ENCODE measurements at regions not wholly inside any gene's neighbourhood (a gene's known extent, or its start where the extent isn't known, plus 50 kb on each side); places are given as distances from the start of the nearest gene placed in this dataset.

DNA sequence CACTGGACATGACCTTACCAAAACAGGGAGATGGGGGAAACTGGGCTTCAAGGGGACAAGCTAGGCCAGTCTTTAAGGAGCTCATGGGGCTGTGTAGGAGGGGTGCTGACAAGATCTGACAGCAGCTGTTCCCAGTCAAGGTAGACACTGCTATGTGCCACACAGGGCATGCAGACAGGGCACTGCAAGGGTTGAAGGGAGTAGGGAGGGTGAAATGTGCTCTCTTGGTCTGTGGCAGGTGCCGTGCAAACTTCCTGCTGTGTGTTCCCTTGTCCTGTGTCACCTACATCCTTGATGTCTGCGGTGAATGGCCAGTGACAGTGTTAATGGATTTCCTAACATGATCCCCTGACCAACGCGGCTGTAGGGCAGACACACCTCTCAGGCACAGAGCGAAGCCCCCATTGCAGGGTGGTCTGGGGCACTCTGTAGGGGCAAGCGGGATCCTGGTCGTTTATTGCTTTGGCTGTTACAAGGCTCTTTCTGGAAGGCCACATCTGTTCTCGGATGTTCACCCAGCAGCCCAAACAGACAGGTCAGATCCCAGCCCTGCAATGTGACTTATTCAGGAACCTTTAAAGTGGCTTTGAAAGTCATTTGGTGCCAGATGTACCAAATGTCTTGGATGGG lies 199.5 kb upstream of the ZNF536 start:
- no peak for DNase-seq

DNA sequence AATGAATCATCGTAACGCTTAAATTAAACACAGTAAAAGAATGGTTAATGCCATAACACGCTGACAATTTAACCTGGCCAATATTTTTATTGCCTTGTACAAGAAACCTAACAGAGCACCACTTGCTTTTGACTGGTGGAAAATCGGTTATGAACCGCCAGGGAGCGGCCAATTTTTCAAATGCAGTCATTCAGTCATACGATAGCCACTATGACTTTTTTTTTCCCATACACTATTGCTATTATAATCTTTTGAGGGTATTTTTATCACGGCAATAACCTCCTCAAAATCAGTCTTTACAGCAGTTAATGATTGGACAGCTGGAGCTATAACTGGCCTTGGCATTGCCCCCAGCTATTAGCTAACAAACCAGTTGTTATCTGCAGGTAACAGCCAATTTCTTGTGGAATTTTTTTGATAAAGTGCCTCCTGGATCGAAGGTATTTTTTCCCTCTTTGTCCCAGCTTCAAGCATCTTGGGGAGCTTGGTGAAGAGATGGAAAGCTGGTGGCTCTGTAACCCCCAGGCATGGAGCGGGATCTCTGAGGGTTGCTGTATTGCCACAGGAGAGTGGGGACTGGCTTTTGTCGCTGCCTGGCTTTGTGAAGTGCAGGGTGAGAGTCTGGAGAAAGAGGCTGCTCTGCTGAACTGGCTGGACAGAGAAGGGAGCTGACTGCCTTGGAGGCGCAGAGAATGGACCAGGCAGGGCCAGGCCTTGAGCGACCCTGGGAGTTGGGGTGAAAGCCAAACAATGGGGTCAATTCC lies 198.4 kb upstream of the ZNF536 start:
- no peak for DNase-seq

DNA sequence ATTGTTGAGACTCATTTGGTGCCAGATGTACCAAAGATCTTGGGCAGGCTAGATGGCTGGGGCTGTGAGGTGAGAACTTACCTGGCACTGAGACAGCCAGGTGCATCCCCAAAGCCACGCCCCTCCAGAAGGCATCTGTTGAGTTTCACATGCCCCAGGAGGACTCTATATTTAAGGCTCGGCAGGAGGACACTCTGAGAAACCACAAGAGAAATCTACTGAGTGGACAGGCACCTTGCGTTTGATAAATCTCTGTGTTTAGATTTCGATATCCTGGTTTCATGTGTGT lies 197.9 kb upstream of the ZNF536 start:
- no peak for DNase-seq

DNA sequence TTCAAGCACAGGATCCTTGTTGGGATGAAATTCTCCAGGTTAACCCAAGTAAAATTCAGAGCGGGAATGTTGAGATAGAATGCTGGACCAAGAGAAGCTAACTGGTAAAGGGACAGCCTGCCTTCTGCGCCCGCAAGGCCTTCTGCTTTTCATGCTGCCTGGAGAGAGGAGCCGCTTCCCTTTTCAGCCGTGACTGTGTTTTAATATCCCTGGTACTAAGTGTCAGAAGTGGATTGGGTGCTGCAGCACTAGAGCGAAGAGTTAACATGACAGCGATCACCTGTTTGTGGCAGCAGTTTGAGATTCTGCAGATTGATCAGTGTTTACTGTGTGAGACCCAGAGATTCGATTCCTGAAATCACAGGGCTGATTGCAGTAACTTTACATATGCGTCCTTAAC lies 197.4 kb upstream of the ZNF536 start:
- DNase-seq = no peak

DNA sequence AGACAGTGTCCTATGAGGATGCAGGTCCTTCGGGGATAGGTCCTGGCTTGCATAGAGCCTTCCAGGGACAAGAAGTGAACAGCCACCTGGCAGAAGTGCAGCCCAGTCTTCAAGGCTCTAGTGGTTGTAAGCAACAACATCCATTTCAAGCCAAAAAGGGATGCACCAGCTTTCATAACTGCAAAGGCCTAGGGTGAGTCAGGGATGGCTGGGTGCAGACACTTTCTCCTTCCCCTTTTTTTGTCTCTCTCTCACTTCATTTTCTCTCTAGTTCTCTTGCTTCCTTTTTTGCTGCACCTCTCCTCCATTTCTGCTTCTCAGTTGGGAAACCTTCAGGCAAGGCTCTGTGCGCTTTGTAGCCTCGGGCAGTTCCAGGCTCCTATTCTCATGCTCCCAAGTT lies 196.2 kb upstream of the ZNF536 start:
- DNase-seq = no peak

DNA sequence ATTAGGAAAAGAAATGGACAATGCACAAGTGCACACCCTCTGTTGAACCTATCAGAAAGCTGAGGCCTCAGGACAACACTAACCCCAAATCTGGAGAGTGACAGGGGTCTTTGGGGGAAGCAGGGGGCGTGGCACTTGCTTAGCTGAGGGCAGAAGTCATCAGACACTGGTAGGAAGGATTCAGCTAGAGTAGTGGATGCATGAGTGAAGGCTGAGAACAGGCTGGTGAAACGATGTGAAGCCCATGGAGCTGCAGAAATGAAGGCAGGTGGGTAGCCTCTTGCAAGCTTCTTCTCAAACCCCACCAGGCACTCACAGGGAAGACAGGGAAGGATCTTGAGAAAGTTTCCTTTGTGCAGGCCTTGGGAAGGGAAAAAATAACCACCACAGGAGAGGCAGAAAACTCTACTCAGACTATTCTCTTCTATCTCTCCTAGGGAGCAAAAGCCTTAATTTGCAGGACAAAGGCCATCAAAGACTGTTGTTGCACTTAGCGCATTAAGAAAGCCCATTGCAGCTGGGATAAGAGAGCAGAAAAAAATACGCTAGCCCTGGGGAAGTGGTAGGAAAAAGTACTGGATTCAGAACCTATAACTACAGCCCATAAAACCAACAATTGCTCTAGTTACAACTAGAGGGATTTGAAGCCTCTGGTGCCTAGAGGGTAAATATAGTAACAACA lies 193.3 kb upstream of the ZNF536 start:
- DNase-seq = no peak

DNA sequence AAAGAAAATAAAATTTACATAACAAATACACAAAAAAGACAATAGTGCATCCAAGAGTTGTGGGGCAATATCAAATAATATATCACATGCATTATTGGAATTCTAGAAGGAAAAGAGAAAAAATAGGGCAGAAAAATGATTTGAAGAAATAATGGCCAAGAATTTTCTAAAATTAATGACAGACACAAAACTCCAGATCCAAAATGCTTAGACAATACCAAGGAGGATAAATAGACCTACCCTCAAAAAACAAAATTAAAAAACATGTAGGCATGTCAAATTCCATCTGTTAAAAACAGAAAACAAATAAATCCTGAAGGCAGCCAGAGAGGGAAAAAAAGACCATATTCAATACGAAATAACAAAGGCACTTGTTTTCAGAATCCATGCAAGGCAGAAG lies 191.5 kb upstream of the ZNF536 start:
- DNase-seq = no peak

DNA sequence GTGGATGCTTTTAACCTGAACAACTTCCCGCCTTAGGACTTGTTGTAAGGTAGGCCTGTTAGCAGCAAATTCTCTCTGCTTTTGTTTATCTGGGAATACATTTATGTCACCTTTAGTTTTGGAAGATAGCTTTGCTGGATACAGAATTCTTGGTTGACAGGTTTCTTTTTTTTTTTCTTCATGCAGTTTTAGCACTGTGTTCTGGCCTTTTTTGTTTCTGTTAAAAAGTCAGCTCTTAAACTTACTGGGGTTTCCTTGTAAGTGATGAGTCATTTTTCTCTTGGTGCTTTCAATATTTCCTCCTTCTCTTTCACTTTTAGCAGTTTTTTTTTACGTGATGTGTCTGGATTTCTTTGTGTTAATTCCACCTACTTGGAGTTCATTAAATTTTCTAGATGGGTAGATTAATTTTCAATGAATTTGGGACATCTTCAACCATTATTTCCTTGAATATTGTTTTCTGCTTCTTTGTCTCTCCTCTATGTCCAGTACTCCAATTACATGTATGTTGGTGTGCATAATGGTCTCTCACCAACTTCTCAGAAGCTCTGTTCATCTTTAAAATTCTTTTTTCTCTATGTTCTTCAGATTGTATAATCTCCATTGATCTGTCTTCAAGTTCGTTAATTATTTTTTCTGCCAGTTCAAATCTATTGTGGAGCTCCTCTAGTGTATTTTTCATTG lies 188.2 kb upstream of the ZNF536 start:
- no peak for DNase-seq

DNA sequence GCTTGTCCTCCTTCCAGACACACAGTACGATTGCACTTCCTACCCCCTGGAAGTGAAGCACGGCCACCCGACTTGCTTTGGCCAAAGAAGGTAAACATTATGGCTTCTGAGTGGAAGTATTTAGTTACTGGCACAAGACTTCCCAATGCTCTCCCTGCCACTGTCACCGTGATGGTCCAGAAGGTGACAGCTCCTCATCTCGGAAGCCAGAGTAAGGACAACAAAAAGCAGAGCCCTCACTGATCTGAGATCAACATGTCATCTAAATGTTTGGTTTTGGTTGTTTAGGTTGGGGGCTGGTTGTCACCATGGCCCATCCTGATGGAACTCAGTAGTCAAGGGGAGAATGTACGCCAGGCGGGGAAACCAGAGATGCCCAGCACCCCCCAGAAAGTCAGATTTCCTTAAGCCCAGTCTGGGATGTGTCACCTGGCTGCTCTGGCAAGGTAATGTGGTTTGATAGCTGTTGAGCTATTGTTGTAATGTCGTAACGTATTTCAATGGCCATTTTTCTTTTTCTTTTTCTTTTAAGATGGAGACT lies 170.1 kb upstream of the ZNF536 start:
- no peak for DNase-seq

DNA sequence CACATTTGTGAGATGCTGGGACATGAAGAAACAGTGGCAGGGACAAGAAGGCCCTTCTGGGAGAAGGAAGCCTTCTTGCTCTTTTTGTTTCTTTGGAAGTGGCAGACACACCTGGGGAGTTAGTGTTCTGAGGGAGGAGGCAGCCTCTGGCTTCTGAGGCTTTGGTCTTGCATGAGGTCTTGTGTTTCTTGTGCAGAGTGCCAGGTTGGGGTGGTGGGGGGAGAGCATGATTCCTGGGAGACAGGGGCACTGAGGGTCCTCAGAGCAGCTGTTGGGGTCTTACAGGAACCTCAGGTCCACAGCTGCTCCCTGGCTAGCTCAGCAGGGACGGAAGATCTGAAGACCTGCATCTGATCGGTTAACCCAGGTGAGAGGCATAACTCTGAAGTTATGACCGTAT lies 167.5 kb upstream of the ZNF536 start:
- no peak for DNase-seq

DNA sequence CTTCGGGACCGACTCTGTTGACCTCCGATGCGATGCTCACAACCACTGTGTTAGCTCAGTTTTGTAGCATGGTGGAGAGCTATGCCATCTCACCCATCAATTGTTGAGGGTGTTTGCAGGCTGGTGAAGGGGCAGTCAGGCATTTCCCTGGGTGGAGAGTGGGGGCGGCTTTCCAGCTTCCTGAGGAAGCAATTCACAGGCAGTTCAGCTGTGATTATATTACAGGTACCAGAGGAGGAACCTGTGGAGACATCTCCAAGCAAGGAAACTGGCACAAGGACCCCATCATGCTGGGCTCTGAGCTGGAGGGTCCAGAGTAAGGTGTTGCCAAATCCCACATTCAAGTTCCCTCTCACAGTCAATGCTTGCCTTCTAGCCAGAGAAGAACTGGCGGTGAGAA lies 166.0 kb upstream of the ZNF536 start:
- no peak for DNase-seq

DNA sequence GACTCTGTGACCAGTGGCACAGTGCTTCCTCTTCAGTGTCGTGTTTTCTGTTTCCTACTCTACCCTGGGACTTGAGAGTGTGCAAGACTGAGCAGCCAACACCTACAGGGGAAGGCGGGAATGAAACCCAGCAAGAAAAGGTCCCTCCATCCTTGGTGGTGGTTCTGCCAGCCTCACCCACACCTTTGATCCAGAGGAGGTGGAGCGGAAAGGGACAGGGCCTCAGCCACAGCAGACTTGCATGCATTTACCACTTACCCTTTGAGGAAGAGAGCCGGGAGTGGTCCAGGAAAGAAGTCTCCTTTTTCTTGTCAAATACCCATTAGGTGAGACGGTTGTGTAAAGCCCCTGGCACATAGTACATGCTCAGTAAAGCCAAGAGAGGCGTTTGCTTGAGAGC lies 164.8 kb upstream of the ZNF536 start:
- no peak for DNase-seq

DNA sequence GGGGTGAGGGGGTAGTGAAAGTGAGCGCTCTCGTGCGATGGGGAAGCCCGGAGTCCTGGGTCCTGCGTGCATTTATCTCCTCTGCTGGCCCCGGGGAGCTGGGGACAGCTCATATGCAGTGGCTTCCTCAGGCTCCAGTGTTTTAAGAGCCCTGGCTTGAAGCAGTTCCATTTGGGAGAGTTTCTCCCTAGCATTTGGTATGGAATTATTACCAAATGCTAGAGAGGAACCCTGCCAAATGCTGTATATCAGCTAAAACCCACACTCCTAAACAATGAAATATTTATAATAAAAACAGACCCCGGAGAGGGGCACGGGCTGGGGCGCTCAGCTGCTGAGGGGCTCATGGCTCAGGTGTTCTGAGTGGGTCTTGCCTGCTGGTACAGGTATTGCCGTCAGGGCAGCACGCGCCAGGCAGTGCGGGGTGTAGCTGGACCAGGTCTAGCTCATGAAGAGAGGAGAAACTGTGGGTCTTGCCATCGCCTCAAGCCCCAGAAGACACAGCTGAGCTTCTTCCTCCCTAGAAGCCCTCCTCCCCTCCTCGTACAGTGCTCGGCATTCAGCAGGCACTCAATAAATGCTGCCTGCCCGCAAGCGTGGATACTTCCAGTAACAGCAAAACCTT lies 163.6 kb upstream of the ZNF536 start:
- DNase-seq = no peak

DNA sequence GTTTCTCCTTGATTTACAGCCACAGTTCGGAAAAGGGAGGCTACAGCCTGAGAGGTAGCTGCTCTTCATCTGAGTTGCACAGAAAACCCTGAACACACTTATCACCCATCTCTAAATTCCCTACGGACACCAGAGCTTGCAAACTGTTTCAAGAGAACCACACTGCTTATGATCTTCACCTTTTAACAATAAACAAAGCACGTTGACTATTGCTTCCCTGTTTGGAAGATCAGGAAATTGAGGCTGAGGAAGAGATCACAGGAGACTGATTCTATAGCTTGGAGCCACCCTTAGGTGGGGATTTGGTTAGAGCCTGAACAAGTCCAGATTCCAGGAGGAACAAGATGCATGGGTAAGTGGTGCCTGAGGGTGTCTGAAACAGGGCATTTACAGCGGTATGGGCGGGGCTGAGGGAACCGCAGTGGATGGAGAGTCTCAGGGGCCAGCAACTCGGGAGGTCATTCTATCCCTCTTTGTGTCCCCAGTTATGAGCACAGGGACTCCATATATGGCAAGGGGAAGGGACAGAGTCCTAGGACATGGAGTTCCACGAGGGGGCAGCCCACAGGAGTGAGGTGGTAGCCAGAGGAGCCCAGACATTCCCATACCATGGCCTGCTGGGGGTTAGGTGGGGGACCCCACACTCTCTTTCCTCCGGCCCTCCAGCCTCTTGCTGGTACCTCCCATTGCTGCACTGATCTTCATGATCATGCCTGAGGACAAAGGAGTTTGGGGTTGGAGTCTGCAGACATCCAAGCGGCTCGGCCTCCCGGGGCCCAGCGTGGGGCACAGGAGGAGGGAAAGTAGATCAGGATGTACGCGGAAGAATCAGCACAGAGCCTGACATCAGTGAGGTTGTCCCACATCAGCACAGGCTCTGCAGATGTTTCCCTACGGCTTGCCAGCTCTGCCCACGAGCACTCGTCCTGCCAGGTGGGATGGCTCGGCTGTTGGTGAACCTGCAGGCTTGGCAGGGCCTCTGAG lies 162.3 kb upstream of the ZNF536 start:
- no peak for DNase-seq

DNA sequence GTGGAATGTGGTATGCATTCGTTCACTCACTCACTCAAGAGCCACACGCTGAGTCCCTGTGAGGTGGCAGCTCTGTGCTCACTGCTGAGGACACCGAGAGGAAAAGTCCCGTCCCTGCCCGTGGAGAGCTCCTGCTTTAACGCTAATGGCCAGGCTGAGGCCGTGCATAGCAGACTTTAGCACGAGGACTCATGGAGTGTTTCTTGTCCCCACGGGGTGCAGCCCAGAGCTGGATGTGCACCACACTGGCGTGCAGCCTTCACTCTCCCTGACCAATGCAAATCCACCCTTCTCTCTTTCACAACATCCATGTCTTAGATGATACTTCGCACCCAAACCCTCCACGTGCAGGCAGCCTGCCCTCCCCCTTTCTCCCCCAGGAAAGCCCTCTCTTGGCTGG lies 159.6 kb upstream of the ZNF536 start:
- DNase-seq = no peak

DNA sequence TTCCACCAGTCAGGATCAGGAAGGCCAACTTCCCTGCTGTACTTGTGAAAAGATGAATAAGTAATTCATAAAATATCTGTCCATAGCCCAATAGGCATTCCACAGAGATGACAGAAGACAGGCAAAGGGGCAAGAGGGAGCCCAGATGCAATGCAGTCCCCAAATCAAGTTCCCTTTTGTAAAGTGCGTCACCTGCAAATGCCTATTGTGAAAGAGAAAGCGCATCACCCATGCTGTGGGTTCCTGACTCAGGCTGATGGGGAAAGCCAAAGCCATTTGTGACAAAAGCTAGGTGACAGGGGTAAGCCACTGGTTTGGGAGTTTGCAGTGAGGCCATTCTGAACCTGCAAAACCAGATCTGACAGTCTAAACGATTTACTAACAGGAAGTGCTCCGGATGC lies 157.5 kb upstream of the ZNF536 start:
- no peak for DNase-seq

DNA sequence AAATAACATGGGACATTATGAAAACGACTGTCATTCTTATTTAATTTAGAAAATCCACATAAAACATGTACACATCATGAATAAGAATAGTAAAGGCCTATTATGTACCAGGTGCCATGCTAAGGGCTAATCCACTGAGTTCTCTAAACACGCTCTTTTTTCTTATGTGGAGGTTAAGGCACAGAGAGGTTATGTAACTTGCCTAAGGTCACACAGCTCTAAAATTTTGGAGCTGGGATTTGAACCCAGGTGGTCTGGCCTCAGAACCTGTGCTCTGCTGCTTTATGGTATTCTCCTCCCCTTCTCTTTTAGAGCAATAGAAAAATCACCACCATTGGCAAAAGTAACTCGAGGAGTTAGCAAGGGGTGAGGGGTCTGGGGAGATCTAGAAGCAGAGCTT lies 156.9 kb upstream of the ZNF536 start:
- DNase-seq = no peak

DNA sequence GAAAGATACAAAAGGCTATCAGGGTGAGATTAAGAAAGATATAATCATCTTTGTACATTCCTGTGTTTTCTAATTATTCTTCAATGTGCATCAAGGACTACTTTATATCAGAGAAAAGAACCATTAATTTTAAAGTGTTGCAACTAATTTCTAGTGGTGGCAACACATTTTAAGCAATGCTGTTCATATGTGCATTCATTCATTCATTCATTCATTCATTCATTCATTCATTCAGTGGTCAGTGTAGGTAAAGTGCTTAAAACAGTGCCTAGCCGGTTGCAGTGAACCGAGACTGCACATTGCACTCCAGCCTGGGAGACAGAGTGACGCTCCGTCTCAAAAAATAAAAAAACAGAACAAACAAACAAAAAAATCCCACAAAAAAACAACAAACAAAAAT lies 155.7 kb upstream of the ZNF536 start:
- no peak for DNase-seq

DNA sequence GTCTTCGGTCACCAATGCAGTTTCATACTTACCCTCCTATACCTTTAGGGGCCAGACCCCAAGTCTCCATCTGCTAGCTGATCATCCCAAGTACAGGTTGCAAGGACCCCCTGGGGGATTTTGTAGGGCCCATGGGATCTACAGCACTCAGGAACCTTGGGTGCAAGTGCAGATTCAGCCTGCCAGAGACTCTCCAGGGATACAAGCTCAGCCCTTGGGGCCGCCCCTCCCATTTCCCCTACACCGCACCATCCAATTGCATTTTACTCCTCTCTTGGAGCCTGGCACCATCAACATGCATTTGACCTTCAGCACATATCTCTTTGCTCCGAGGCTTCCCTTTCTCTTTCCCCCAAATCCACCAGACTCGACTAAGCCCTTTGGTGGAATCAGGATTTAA lies 154.7 kb upstream of the ZNF536 start:
- DNase-seq = no peak

DNA sequence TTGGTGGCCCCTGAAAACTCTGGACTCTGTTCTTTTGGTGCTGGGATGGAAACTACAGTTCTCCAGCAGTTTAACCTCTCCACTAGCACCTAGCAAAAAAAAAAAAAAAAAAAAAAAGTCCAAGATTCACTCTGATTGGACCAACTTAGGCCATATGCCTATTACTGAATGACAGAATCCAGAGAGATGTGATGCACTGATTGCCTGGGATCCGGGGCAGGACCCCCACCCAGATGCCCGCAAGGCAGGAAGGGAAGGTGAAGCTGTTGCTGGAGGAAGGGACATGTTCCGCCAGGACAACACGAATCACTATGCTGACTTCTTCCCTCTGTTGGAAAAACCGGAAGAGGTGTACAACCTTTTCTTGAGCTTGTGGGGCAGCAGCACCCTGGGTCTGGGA lies 152.5 kb upstream of the ZNF536 start:
- DNase-seq = no peak

DNA sequence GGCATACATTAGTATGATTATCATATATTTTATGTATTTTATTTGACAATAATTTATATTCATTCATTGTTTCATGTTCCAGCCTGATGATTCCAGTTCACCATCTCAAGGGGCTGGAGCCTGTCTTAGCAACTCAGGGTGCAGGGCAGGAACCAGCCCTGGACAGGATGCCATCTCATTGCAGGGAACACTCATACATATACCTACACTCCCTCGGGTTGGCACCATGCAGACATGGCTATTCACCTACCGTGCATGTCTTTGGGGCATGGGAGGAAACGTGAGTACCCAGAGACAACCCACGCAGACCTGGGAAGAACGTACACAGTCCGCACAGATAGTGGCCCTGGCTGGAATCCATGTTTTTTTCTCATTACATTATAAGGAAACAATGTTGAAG lies 151.0 kb upstream of the ZNF536 start:
- DNase-seq = no peak

DNA sequence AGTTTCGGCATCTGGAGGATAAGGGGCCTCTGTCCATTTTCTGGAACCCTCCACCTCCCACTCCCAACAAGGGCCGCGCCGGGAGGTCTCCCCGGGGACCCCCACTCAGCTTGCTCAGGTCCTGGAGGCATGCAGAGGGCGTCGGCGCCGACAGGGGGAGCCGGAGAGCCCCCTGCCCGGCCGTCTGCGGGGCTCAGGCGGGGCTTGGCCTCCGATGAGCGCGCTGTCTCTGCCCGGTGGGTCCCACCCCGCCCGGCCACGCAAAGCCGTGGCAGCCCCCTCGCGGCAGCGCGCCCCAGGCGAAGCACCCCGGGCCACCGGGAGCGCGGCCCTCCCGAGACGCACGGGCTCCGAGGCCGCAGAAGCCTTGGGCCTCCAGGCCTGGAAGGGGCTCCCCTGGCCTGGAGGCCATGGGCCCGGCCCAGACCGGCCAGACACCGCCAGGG lies 149.7 kb upstream of the ZNF536 start:
- no peak for DNase-seq

All from Kasumi-1 (cell line).